Activated CD8-positive, alpha-beta memory T cell treated with anti-CD3 and anti-CD28 coated beads for 1 hour (primary cell): ENCODE measurements at regions not wholly inside any gene's neighbourhood (a gene's known extent, or its start where the extent isn't known, plus 50 kb on each side); places are given as distances from the start of the nearest gene placed in this dataset.

Source experiments
- DNase-seq, 2 donors: peaks; one replicate each; pipeline ENCODE4 v3.0.0-alpha.2; 2020; ENCODE audit warnings: low read depth in 1 of 2; ENCODE audit errors: extremely low read depth in 1 of 2

DNA sequence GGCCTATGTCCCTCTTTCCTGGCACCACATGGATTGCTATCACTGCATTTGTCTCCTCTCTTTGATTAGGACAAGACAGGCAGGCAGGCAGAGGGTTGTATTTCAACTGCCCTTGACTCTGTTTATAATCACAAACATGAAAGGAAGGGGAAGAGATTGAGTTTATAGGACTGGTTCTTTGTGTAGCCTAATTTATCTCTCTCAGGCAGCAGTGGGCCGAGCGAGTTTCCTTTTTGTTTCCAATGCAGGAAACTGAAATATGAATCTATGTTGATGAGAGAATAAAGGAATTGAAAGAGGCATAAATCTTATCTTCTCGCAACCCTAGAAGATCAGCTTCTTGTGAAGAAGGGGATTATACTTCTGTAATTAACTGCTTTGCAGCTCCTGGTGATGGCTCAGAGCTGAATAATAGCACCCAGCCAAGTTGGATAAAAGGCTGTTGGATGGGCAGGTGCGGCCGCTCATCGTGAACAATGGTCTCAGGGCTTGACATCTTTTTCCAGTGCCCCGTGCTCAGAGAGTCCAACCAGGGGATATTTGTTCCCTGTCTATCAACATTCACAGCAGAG is 80.6 kb upstream of the SYT13 start:
- DNase-seq = no peak

GRCh38 chr11:45365961-45366618 is 79.9 kb upstream of the SYT13 start:
- no peak for DNase-seq

GRCh38 chr11:45362636-45363035 is 76.5 kb upstream of the SYT13 start:
- no peak for DNase-seq

DNA sequence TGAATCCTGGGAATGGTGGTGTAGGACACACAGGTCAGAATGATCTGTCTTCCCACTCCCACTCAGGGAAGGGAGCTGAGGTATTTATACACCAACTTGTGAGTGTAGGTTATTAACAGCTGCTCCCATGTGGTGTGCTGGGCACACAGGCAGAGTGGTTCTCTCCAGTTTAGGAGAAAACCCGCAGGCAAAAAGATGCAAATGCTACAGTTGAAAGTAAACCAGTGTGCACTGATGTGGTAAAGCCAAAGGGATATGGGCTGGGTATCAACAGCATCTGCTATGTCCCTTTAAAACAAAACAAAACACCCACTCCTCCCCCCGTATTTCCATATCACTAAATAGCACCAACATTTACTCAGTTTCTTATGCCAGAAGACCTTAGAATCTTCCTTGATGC is 75.4 kb upstream of the SYT13 start:
- no peak for DNase-seq

GRCh38 chr11:45355706-45356041 is 69.5 kb upstream of the SYT13 start:
- no peak for DNase-seq

DNA sequence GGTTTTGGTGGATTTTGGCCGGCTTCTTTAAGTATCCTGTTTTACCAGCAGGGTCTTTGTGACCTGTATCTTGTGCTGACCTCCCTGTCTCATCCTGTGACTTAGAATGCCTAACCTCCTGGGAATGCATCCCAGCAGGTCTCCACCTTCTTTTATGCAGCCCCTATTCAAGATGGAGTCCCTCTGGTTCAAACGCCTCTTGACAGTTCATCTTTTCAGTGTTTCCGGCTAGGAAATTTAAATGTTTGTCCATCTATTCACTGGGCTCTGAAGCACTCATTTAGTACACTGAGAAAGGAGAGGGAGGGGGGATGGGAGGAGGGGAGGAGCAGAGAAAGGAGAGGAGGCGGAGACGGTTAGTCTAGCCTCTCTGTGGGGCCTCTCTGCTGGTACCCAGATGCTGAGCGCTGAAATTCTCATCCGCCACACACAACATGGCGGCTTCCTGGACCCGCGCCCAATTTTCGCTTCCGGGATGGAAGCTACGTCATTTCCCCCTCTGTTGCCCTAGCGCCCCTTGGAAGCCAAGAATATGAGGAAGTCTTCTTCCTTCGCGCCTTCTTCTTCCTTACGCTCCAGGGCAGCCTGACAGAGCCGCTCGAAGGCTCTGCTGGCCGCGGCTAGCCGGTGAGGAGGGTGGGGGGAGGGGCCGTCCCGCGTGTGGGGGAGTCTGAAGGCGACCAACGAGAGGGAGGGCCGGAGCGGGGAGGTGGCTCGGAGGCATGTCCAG is 69.0 kb upstream of the SYT13 start:
- peak; percentile 68 to 80 for DNase-seq

DNA sequence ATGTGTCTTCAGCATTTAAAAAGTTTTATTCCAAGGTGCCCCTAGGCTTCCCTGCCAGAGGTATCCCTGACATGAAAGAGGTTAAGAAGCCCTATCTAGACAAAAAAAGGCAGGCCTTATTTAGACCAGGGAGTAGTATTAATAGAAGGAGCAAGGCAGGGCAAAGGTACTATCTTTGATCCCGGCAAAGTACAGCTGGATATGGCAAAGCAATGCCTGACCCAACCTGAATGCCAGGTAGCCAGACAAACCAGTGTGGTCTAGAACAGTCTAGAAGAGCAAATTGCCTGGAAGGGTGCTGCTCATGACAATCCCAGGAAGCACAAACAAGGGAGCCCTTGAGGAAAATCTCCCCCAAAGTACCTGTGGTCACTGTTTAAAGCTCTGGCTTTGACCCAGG is 62.6 kb upstream of the SYT13 start:
- no peak for DNase-seq

DNA sequence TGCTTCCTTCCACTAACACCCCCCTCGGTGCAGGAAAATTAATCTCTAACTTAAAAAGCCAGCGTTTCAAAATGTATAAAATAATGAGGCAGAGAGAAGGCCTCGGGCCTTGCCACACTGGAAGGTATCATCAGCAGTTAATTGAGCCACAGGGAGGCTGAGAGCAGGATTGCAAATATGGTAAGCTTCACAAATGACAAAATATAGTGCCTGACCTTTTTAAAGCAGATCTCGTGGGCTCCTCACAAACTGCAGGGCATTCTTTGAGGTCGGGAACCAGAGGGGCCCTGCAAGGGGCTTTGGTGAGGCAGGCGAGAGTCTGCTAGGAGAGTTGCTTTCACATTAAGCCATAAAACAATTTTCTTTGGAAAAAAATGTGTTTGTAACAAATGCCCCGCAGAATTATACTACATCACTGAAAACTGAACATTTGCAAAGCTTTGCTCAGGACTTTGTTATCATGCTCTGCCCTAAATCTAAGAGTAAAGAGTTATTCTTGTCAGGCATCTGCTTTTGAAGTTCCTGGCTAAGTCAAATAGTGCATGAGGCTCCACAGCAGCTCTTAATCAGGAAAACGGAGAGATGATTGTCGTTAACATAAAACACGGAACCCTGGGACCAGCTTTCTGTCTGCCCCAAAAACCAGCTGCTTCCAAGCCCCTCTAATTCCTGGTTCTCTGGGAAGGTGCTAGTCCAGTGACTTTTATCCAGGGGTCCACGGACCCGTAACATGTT is 61.4 kb upstream of the SYT13 start:
- no peak for DNase-seq

- DNase-seq = no peak
Measured at GRCh38 chr11:45345491-45345890, 59.4 kb upstream of the SYT13 start.

- DNase-seq = no peak
Measured at GRCh38 chr11:45344028-45344427, 57.9 kb upstream of the SYT13 start.

GRCh38 chr11:45343444-45343843 is 57.3 kb upstream of the SYT13 start:
- DNase-seq = no peak

- DNase-seq = no peak
Measured at GRCh38 chr11:45341372-45341771, 55.2 kb upstream of the SYT13 start.

- DNase-seq = peak; percentile 83 to 86
Measured at GRCh38 chr11:45339729-45340519, 53.8 kb upstream of the SYT13 start.

DNA sequence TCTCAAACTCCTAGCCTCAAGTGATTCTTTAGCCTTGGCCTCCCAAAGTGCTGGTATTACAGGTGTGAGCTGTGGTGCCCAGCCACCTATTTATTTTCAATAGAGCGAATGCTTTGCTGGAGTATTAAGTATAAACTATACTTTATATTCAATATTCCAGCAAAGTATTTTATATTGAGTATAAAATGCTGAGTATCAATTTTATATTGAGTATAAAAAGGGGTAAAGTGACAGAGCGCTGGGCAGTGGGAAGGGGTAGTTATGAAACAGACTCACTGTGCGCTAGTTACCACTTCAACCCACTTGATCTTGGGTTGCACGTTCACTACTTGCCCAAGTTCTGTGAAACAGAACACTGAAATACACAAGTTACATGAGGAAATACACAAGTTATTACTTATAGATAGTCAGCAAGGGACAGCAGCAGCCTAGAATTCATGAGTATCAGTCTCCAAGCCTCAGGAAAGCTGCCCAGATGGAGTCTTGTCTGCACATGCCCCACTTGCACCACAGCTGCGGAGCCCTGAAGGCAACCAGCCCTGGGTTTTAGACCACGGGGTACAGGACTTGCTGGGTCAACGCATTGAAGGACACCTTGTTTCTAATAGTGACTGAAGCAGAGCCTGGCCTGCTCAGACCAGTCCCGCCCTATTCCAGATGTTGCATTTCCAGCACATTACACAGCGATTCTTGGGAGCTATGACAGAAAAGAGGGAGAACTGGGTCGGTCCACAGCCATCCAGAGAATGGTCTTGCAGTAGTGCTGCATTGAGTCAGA is 51.6 kb upstream of the SYT13 start:
- no peak for DNase-seq

GRCh38 chr11:45336136-45336535 is 50.0 kb upstream of the SYT13 start:
- DNase-seq = no peak
